ENCODE measurements at regions not wholly inside any gene's neighbourhood (a gene's known extent, or its start where the extent isn't known, plus 50 kb on each side); places are given as distances from the start of the nearest gene placed in this dataset.

- BruUV-seq (replicated peaks) = no TSS peak
- Histone ChIP-seq H3K36me3 (ENCODE audit: control insufficient read depth in 2 of 2, extremely low read depth in 1 of 2, insufficient read depth in 2 of 2, low read length in 2 of 2) (no peaks in the 10 kb centered on the region), H4K20me1 (replicated peaks; ENCODE audit: control insufficient read depth, extremely low read depth, insufficient read depth, low read length) (no peaks in the 10 kb centered on the region), H3K9ac (replicated peaks; ENCODE audit: extremely low read depth, insufficient read depth, low read length) (no peak overlapping the region), H3K79me2 (ENCODE audit: control insufficient read depth, insufficient read depth, low read length) (no peaks in the 10 kb centered on the region), H3K27me3 (ENCODE audit: control insufficient read depth in 2 of 2, insufficient read depth in 2 of 2, low read length in 2 of 2) (no peaks in the 10 kb centered on the region), H3K4me1 (ENCODE audit: control insufficient read depth, extremely low read depth, insufficient read depth, low read length) (no peaks in the 10 kb centered on the region), H3K4me3 (replicated peaks in 1 of 3; ENCODE audit: insufficient read depth in 1 of 3, low read depth in 1 of 3, low read length in 3 of 3) (no peak overlapping the region), H3K9me1 (replicated peaks; ENCODE audit: control insufficient read depth, extremely low read depth, insufficient read depth, low read length) (no peaks in the 10 kb centered on the region), H3K9me3 (replicated peaks; ENCODE audit: control insufficient read depth, insufficient read depth, low read length) (no peaks in the 10 kb centered on the region), H2AFZ (ENCODE audit: low read depth, low read length) (no peak overlapping the region), H3K4me2 (ENCODE audit: insufficient read depth, low read length) (no peak overlapping the region), H3K27ac (ENCODE audit: insufficient read depth, low read depth, low read length) (no peak overlapping the region)
- CTCF ChIA-PET = no interaction called here
- TF ChIP-seq GATA2 (IDR thresholded peaks at IDR 0.05; ENCODE audit: insufficient read depth, insufficient read length, low read depth, low read length) (no peak), FOS (IDR thresholded peaks at IDR 0.05; ENCODE audit: borderline replicate concordance, insufficient read depth, low read length) (no peak), JUN (IDR thresholded peaks at IDR 0.05; ENCODE audit: borderline replicate concordance, insufficient read depth, insufficient read length, low read depth) (no peak), CTCF (IDR thresholded peaks at IDR 0.05; ENCODE audit: extremely low read depth in 1 of 2, insufficient read depth in 1 of 2, low read depth in 1 of 2, low read length in 2 of 2) (no peak), POLR2AphosphoS5 (IDR thresholded peaks at IDR 0.05; ENCODE audit: insufficient read depth, low read depth, low read length) (no peak), MAX (IDR thresholded peaks at IDR 0.05; ENCODE audit: insufficient read depth, insufficient read length) (no peak), EZH2 (IDR thresholded peaks at IDR 0.05; ENCODE audit: borderline replicate concordance, low read depth, low read length, severe bottlenecking) (no peak), MYC (IDR thresholded peaks at IDR 0.05; ENCODE audit: low read depth, low read length) (no peak), POLR2A (IDR thresholded peaks at IDR 0.05; ENCODE audit: low read depth, low read length) (no peak)
- intact Hi-C loops (cut with micrococcal nuclease) = no loop called here
- FAIRE-seq (no peak), DNase-seq (ENCODE audit: low read depth, low spot score) (no peak)
- dilution Hi-C loops (cut with MboI; ENCODE audit: extremely low pct_ligation_motif_present, low sequenced_read_pairs) = no loop called here
- POLR2A ChIA-PET = interaction anchor here (0.7 kb wide), 1 partner anchor 100 kb away, joined by 3 read pairs; no protein-coding TSS in a partner anchor
These were observed 106.7 kb upstream of the LCORL start for GRCh38 chr4:18128241-18128640.

Measured in endothelial cell of umbilical vein (primary cell).